Panc1 (cell line): ENCODE measurements at regions not wholly inside any gene's neighbourhood (a gene's known extent, or its start where the extent isn't known, plus 50 kb on each side); places are given as distances from the start of the nearest gene placed in this dataset.

Source experiments
- ATAC-seq: fragments of 200-7000 bp; cut with Tn5 transposase; 2 replicates; pipeline ENCODE4 v1.9.1; 2020; ENCODE audit warnings: mild to moderate bottlenecking, moderate library complexity
- BruUV-seq: library from RNA; stranded (reverse); fragments of 400-500 nt; replicated peaks from 2 replicates; lab custom pipeline; 2021; lab: Mats Ljungman, UMichigan
- CTCF ChIA-PET: fragments of 300-600 bp; sonication (Branson Sonifier 250); formaldehyde crosslinking; loops from one replicate; lab custom pipeline; 2022; ENCODE audit warnings: antibody characterized with exemption; lab: Charles Lee
- POLR2A ChIA-PET: fragments of 300-600 bp; sonication (Branson Sonifier 250); formaldehyde crosslinking; loops from one replicate; lab custom pipeline; 2022; ENCODE audit warnings: antibody characterized with exemption; lab: Charles Lee
- DNase-seq: peaks from one replicate; pipeline ENCODE4 v3.0.0-alpha.2; 2010; ENCODE audit warnings: low read depth, low spot score
- H3K27ac ChIP-seq: 2 replicates; pipeline ENCODE4 v1.5.1; 2011; ENCODE audit warnings: mild to moderate bottlenecking, low read length, inconsistent platforms
- H3K27me3 ChIP-seq: fragments of 200-500 bp; sonication (Bioruptor generic); 2 replicates; pipeline ENCODE4 v1.6.0; 2014; ENCODE audit warnings: low read length, inconsistent platforms; ENCODE audit not compliant: control insufficient read depth, insufficient read depth
- H3K36me3 ChIP-seq: fragments of 200-500 bp; sonication (Bioruptor generic); 2 replicates; pipeline ENCODE4 v1.5.1; 2014; ENCODE audit warnings: inconsistent platforms, mild to moderate bottlenecking, low read length, moderate library complexity; ENCODE audit not compliant: control insufficient read depth, insufficient read depth
- H3K4me1 ChIP-seq: 2 replicates; pipeline ENCODE4 v1.5.1; 2011; ENCODE audit warnings: inconsistent platforms, mild to moderate bottlenecking, low read length, moderate library complexity; ENCODE audit not compliant: control insufficient read depth, insufficient read depth
- H3K4me3 ChIP-seq, 2 experiments: 2 replicates each; pipeline ENCODE4 v1.5.1; 2011 to 2012; ENCODE audit warnings: low read depth in 2 of 2, low read length in 2 of 2, mild to moderate bottlenecking in 2 of 2, inconsistent platforms in 1 of 2, moderate library complexity in 1 of 2
- H3K9me3 ChIP-seq: fragments of 200-500 bp; sonication (Bioruptor generic); 2 replicates; pipeline ENCODE4 v1.5.1; 2014; ENCODE audit warnings: low read depth, mild to moderate bottlenecking, inconsistent platforms, low read length, moderate library complexity; ENCODE audit not compliant: control insufficient read depth, insufficient read depth
- POLR2AphosphoS5 ChIP-seq: IDR thresholded peaks from 2 replicates; pipeline ENCODE4 v1.6.1; 2012; ENCODE audit warnings: mild to moderate bottlenecking, low read depth, low read length, moderate library complexity
- SIN3A ChIP-seq: IDR thresholded peaks from 2 replicates; pipeline ENCODE4 v1.6.1; 2012; ENCODE audit warnings: low read depth, mild to moderate bottlenecking, low read length, moderate library complexity, borderline replicate concordance; ENCODE audit not compliant: insufficient read depth
- TCF7L2 ChIP-seq: IDR thresholded peaks from 2 replicates; pipeline ENCODE4 v1.6.1; 2011; ENCODE audit warnings: mild to moderate bottlenecking, low read depth, low read length, inconsistent platforms
- in situ Hi-C: cut with HindIII; loops from 2 replicates; pipeline ENCODE4 v1.10.0; 2016; ENCODE audit warnings: low sequenced_read_pairs, low pct_unique_long_range_greater_than_20kb
- intact Hi-C: fragments of 100-400 bp; cut with micrococcal nuclease; formaldehyde crosslinking; loops from one replicate; pipeline ENCODE4 v1.10.0; 2022; ENCODE audit not compliant: unreplicated experiment
- TF ChIP-seq, protein P1 (sequence below): fragments of 450-650 bp; IDR thresholded peaks from 2 replicates; pipeline ENCODE4 v1.5.1; 2017; ENCODE audit warnings: mild to moderate bottlenecking
- TF ChIP-seq, protein P2 (sequence below), 2 experiments: IDR thresholded peaks; 2 replicates each; pipeline ENCODE4 v1.6.1; 2011 to 2012; ENCODE audit warnings: low read depth in 2 of 2, control low read depth in 1 of 2, low read length in 1 of 2, mild to moderate bottlenecking in 1 of 2, moderate library complexity in 1 of 2; ENCODE audit not compliant: insufficient read depth in 1 of 2

DNA sequence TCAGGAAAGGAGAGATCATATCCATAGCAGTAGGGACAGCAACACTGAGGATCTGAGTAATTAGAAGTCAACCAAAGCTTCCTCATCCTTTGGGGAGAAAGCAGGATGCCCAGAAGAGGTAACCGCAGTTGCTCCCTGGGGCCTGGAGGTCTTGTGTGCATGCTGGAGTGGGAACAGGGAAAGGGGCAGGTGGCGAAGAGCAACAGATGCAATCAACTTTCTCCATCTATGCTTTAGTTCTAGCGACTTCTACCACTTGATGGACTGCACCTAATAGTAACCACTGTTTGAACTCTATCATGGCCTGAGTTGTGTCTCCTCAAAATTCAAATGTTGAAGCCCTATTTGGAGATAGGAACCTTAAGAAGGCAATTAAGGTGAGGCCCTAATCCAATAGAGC is 503.8 kb downstream of the NPIPA7 start:
- Histone ChIP-seq H3K4me3 (no peak overlapping the region), H3K36me3 (no peaks in the 10 kb centered on the region), H3K27me3 (peaks cover 13% of the 10 kb centered on the region), H3K27ac (no peak overlapping the region), H3K4me1 (no peaks in the 10 kb centered on the region), H3K9me3 (no peaks in the 10 kb centered on the region)
- intact Hi-C loops (no loop called here), in situ Hi-C loops (no loop called here)
- POLR2A ChIA-PET = no interaction called here
- no peak for ATAC-seq
- no TSS peak for BruUV-seq
- DNase-seq = no peak
- TF ChIP-seq TCF7L2 (no peak), SIN3A (no peak), POLR2AphosphoS5 (no peak)
- TF ChIP-seq, protein P1, sequence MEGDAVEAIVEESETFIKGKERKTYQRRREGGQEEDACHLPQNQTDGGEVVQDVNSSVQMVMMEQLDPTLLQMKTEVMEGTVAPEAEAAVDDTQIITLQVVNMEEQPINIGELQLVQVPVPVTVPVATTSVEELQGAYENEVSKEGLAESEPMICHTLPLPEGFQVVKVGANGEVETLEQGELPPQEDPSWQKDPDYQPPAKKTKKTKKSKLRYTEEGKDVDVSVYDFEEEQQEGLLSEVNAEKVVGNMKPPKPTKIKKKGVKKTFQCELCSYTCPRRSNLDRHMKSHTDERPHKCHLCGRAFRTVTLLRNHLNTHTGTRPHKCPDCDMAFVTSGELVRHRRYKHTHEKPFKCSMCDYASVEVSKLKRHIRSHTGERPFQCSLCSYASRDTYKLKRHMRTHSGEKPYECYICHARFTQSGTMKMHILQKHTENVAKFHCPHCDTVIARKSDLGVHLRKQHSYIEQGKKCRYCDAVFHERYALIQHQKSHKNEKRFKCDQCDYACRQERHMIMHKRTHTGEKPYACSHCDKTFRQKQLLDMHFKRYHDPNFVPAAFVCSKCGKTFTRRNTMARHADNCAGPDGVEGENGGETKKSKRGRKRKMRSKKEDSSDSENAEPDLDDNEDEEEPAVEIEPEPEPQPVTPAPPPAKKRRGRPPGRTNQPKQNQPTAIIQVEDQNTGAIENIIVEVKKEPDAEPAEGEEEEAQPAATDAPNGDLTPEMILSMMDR = no peak
- TF ChIP-seq, protein P2, sequence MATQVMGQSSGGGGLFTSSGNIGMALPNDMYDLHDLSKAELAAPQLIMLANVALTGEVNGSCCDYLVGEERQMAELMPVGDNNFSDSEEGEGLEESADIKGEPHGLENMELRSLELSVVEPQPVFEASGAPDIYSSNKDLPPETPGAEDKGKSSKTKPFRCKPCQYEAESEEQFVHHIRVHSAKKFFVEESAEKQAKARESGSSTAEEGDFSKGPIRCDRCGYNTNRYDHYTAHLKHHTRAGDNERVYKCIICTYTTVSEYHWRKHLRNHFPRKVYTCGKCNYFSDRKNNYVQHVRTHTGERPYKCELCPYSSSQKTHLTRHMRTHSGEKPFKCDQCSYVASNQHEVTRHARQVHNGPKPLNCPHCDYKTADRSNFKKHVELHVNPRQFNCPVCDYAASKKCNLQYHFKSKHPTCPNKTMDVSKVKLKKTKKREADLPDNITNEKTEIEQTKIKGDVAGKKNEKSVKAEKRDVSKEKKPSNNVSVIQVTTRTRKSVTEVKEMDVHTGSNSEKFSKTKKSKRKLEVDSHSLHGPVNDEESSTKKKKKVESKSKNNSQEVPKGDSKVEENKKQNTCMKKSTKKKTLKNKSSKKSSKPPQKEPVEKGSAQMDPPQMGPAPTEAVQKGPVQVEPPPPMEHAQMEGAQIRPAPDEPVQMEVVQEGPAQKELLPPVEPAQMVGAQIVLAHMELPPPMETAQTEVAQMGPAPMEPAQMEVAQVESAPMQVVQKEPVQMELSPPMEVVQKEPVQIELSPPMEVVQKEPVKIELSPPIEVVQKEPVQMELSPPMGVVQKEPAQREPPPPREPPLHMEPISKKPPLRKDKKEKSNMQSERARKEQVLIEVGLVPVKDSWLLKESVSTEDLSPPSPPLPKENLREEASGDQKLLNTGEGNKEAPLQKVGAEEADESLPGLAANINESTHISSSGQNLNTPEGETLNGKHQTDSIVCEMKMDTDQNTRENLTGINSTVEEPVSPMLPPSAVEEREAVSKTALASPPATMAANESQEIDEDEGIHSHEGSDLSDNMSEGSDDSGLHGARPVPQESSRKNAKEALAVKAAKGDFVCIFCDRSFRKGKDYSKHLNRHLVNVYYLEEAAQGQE (IDR thresholded peaks at IDR 0.05; ENCODE audit: insufficient read depth in 1 of 2, low read depth in 2 of 2, low read length in 1 of 2) = no peak
- CTCF ChIA-PET = no interaction called here

- TF ChIP-seq, protein P1 = no peak
- TF ChIP-seq, protein P2 (IDR thresholded peaks at IDR 0.05; ENCODE audit: insufficient read depth in 1 of 2, low read depth in 2 of 2, low read length in 1 of 2) = no peak
- TF ChIP-seq TCF7L2 (no peak), POLR2AphosphoS5 (no peak), SIN3A (no peak)
- ChIA-PET POLR2A (no interaction called here), CTCF (no interaction called here)
- no peak overlapping the region for H3K4me3 ChIP-seq
- BruUV-seq = no TSS peak
- H3K27me3 ChIP-seq = peaks cover 13% of the 10 kb centered on the region
- in situ Hi-C loops (no loop called here), intact Hi-C loops (no loop called here)
- no peaks in the 10 kb centered on the region for H3K9me3 ChIP-seq
- DNase-seq (no peak), ATAC-seq (no peak)
- no peak overlapping the region for H3K27ac ChIP-seq
- no peaks in the 10 kb centered on the region for H3K4me1 ChIP-seq
- H3K36me3 ChIP-seq = no peaks in the 10 kb centered on the region
These were observed 505.5 kb downstream of the NPIPA7 start for GRCh38 chr16:16884451-16884850.
